Posterior cingulate gyrus (tissue), 11 donors: ENCODE measurements at regions not wholly inside any gene's neighbourhood (a gene's known extent, or its start where the extent isn't known, plus 50 kb on each side); places are given as distances from the start of the nearest gene placed in this dataset.

ENCODE experiments used
- DNase-seq, 10 donors: peaks; one replicate each; pipeline versions ENCODE4 v3.0.0 to v3.0.0-alpha.2; 2020 to 2021; ENCODE audit warnings: mixed read lengths in 3 of 10
- intact Hi-C: fragments of 100-400 bp; cut with DNase I; formaldehyde crosslinking; loops from one replicate; pipeline ENCODE4 v1.15.1; 2023

DNA sequence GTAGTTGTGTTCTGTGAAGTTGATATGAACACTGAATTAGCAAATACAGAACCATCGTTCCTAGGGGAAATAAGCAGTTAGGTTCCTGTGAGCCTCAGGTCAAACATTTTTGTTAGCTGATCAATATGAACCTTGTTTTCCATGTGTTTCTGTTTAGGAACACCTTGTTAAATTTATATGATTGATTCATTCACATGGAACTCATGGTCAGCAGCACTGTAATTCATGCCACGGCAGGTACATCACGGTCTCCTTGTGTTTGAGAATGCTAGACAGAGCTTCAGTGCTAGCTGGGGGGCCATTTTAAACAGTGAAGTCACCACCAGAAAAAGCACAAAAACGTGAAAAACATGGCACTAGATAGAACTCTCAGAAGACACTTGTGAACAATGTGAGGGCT is 62.2 kb downstream of the MYCN start:
- DNase-seq, result no peak
- intact Hi-C loops, result no loop called here

DNA sequence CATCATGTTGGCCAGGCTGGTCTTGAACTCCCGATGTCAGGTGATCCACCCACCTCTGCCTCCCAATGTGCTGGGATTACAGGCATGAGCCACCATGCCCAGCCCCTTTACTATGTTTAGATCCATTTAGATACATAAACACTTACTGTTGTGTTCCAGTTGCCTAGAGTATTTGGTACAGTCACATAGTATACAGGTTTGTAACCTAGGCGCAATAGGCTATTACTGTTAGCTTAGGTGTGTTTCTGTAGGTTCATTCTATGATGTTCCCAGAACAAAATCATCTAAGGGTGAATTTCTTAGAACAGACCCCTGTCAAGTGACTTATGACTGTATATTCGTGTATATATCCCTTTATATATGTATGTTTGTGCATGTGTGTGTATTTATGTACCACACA is 61.8 kb downstream of the MYCN start:
- no peak for DNase-seq
- intact Hi-C loops, result no loop called here

DNA sequence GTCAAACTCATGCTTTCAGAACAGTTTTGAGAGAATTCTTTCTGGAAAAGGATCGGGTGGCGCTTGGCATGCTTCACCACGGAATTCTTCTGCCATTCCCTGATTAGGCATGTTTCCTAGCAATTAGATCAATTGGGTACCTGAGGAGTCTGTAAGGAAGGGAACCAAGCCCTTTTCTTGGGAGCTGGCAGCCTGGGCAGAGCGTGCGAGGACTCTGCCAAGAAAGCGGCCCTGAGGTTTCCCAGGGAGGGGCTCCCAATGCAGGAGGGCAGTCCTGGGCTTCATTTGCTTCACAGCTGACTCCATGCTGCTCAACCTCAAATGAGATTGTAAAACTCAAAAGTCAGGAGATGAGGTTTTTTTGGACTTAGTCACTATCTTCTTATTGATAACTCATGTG is 60.3 kb downstream of the MYCN start:
- intact Hi-C loops, result no loop called here
- DNase-seq, result no peak

DNA sequence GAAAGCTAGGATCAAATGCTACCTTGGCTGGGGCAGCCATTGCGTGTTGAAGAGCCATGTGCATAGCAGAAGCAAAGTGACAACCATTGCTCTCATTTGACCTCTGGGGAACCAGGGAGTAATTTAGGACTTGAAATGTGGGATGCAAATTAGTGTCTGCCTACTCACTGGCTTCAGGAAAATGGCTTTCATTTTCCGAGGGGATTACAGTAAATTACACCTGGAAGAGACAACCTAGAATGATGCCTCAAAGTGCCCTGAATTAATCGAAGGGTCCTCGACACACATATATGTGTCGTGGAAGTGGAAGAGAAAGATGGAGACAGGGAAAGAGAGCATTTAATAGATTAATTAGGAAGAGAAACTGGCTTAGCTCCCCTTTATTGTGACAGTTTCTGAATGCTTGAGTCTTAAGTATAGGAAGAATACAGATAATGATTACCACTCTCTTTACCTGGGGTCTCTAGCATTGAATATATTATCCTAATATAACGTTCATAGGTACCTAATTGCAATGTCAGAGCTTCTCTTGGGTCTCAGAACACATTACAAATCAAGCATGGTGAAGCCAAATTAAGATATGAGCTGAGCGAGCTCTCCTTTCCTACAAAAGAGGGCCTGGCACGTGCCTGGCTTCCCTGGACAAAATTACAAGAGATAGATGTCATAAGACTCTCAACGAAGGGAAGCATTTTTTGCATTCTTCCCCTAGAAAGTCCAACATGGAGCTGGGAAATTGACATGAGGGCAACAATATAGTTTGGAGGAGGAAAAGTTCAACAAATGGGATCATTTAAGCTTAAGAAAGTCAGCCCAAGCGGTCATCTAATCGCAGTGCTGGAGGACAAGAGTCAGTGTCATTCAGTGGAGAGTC is 59.5 kb downstream of the MYCN start:
- intact Hi-C loops, result no loop called here

DNA sequence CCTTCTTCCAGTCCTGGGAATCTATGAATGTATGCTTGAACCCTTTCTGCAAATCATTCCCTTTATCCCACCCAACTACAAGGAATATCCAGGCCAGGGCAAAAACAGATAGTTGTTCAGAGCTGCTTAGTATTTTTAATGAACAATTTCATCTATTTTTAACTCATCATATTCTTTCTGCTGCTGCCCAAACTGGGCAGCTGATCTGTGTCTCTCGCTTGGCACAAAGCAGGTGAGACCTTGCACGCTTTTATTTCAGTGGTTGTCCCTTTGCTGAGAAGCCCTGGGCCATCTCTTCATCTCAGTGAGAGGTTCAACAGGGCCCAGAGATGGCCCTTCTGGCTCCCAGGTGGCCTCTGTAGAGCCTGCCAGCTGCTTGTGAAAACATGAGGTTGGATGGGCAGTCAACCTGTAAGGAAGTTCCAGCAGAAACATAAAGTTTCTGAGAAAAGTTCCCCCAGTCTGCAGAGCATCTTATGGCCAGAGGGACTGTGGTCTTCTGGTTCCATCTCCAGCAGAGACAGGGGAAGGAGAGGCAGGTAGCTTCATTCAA is 57.5 kb downstream of the MYCN start:
- no peak for DNase-seq
- intact Hi-C loops, result no loop called here

More for the DNA sequence above, 59.5 kb downstream of the MYCN start:
- no peak for DNase-seq

DNA sequence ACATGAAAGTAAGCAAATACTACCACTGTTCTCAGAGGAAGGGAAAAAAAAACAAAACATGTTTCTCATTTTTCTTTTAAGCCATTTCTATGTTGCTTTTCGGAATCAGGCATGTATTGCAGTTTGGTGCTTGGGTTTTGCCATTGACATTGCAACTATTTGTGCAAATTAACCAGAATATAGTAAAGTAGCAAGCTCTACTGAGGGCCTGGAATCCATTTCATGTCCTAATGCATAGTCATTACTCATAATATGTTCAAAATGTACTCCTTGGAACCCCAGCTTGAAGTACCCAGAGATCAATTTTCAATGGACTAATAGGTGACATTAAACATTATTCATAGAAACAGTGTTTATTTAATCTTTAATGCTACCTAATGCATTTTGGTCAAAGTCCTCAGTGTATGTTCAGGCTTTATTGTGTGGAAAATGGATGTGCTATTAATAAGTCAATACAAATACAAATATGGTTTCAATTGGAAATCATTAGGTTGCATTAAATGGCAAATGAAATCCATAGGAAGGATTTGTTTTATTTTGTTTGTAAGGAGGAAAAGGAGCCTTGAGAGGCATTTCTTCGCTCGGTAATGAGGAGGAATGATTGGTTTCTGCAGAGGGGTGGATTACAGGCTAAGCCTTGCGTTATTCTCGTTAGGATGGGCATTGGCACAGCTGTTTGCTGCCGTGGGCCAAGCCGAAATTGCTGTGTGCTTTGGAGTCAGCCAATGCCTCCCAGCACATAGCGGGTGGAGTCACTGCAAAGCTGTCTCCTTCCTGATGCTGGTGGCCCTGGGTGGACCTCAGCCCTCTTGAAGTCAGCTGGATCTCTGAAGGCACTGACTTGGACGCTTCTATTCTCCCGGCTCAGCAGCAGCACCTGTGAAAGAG is 56.4 kb downstream of the MYCN start:
- intact Hi-C loops, result no loop called here
- DNase-seq, result no peak
